ENCODE measurements at regions not wholly inside any gene's neighbourhood (a gene's known extent, or its start where the extent isn't known, plus 50 kb on each side); places are given as distances from the start of the nearest gene placed in this dataset.

DNA sequence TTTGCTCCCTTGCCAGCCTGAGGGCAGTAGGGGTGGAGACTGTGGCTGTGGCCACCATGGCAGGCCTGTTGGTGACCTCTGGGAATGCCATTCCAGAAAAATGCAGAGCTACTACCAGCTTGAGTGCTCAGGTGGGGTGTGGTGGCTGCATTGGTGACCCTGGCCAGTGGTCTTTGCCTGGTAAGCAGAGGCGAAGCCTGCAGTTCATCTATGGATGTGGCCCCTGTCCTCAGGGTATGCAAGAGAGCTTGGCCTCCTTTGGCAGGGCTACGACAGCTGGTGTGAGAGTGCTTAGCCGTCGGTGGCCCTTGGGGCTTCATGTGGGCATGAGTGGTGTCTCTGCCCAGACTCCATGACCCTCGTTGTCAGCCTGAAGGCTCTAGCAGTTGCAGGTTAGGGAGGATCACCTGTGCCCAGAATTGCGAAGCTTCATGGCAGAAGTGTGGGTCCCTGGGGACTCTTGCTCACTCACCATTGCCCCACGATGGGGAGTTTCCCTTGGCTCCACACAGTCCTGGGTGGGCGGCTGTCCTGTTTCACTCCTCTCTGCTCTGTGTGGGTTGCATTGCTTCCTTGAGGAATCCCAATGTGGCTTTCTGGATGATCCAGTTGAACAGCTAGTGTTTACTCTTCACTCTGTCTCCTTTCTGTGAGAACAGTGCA lies 117.9 kb upstream of the CDH12 start:
- FAIRE-seq, result no peak

- FAIRE-seq, result no peak
Measured at GRCh38 chr5:22970491-22970890, 117.3 kb upstream of the CDH12 start.

- FAIRE-seq, result no peak
Measured at GRCh38 chr5:22968386-22968785, 115.2 kb upstream of the CDH12 start.

DNA sequence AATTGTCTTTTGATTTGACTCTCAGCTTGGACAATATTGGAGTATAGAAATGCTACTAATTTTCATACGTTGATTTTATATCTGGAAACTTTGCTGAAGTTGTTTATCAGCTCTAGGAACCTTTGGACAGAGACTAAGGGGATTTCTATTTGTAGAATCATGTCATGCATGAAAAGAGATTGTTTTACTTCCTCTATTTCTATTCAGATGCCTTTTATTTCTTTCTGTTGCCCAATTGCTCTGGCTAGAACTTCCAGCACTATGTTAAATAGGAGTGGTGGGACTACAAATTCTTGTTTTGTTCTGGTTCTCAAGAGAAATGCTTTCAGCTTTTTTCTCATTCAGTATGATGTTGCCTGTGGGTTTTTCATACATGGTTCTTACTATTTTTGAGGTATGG lies 112.8 kb upstream of the CDH12 start:
- no peak for FAIRE-seq

- no peak for FAIRE-seq
Measured at GRCh38 chr5:22964632-22965031, 111.5 kb upstream of the CDH12 start.

- FAIRE-seq, result no peak
Measured at GRCh38 chr5:22958462-22959262, 105.5 kb upstream of the CDH12 start.

DNA sequence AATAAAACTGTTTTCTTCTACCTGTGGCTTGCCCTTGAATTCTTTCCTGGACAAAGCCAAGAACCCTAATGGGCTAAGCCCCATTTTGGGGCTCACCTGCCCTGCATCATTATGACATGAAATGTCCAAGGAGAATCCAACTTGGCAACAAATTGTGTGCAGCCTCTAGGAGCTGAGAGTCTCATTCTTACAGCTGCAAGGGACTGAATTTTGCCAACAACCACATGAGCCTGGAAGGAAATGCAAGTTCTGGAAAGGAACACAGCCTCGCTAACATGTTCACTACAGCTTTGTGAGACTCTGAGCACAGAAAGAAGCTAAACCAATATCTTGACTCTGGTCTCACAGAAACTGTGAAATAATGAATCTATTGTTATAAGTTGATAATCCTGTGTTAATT lies 94.8 kb upstream of the CDH12 start:
- no peak for FAIRE-seq

DNA sequence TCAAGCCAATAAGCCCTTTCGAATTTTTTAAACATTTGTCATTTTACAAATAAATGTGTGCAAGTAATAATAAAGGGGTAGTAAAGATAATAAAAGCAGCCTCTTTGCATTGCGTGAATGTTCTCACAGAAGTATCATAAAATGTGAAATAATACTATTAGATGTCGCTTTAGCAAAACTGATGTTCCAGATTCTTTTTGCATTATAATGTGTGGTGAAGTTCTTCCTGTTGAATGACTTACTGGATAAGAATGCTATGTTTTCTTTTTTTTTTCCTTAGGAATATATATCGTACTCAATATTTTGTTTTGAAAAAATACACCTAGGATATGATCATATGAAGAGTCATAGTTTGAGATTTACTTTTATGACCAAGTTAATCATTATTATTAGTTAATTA lies 85.2 kb upstream of the CDH12 start:
- FAIRE-seq, result no peak

DNA sequence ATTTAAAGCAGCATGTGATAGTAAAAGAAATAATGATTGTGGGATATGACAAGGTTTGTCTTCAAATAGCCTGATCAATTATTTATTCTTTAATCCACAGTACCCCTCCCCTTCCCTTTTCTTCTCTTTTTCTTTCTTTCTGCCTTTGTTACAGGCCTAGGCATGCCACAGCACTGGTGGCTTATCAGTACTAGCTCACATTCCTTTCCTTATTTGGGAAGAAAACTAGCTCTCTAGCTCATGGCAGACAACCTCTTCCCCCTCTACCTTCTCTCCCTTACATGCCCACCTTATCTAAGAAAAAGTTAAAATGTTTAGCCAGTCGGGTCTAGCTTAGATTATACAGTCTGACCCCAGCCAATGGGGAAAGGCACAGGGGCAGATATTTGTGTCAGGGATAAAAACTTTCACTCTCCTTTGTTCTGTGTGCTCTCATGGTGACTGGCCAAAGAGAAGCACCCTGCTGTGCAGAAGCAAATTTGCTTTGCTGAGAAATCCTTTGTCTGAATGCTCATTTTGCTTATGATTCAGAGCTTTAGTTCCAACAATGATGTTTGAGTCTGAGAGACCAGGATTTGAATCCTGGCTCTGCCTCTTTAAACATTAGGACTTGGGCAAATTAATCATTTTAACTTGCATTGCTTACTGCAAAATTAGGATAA lies 75.8 kb upstream of the CDH12 start:
- FAIRE-seq, result no peak

DNA sequence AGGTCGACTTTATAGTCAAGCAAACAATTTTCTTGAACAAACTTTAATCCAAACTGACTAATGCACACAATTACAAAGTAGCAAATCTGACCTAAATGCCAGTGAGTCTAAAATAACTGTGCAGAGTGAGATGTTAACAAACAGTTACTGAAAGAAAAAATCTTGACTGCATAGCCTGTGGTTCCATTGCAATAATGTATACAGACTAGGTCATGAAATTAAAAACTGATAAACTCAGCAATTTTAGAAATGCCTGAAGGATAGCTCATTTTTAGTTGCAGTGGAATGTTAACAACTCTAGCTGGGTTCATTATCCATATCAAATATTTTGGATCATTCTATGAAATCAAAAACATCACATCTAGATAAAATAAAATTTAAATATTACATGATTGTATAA lies 73.4 kb upstream of the CDH12 start:
- FAIRE-seq, result no peak

- no peak for FAIRE-seq
Measured at GRCh38 chr5:22918511-22918910, 65.4 kb upstream of the CDH12 start.

DNA sequence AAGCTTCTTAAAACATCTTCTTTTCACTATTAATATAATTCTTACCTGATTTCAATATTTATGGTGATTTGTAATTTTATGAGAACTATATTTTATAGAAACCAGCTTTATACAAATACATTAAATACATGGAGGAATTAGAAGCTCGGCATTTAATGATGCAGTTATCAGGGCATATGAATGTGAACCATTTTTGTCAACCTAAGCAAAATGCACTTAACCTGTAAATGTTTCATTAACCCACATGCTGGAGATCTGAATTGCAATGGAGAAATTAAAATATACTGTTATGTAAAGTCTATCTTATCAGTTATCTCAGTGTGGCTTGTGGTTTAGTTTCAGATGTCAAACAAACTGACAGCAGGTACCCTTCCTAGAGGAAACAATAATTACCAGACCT lies 63.2 kb upstream of the CDH12 start:
- no peak for FAIRE-seq

DNA sequence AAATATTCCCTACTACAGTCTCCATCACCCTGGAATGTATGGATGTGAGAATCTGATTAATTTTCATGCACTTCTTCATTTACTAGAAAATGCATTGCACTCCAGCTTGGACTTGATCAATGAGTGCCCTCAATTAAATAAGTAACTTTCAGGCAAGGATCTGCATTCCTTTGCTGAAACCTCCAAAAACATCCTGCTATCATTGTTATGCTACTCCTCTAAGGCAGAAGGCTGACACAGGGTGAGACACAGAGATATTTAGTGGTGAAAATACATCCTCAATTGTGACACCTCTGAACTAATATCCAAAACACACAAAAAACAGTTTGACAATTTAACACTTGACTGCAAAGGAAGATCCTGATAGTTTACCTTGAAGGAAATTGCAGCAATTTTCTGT lies 57.9 kb upstream of the CDH12 start:
- no peak for FAIRE-seq

GRCh38 chr5:22910523-22910922 lies 57.4 kb upstream of the CDH12 start:
- FAIRE-seq, result no peak

DNA sequence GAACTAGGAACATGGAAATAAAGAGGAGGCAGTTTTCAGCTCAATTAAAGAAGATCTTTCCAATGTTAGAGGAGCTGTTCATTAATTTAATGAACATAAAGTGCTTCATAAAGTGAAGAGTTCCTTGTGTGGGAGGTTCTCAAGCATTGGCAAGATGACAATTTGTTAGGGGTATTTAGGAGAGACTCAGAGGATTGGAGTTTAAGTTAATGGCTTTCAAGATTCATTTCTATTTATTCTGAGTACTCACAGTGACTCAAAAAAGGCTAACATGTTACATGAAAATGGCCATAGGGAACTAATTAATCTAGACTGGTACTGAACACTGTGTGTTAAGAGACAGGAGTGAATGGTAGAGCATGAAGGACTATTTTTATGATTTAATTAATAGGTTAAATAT lies 55.4 kb upstream of the CDH12 start:
- FAIRE-seq, result no peak

DNA sequence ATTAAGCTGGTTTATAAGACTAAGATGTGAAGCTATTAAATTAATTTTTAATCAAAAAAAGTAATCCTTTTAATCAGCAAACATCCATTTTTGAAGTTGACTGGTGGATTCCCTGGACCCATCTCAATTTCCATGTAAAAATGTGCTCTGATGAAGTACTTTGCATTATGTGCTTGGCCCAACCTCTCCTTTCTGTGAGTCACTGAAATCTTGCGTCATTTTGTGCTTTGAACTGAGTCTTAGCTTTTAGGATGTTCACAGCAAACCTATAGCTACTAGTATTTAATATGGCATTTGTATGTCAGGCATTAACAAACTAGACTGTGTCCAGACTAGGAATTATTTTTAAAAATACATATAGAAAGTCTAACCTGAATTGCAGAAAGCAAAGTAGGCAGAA lies 55.0 kb upstream of the CDH12 start:
- no peak for FAIRE-seq
